ENCODE measurements at regions not wholly inside any gene's neighbourhood (a gene's known extent, or its start where the extent isn't known, plus 50 kb on each side); places are given as distances from the start of the nearest gene placed in this dataset.
"Not testable (repeated sequence)": the region's sequence is repeated elsewhere in the genome, so short reads cannot be mapped to it uniquely, and the experiment has no call there.

GRCh38 chr4:127313767-127314166 lies 319.0 kb upstream of the INTU start:
- no peak for DNase-seq (ENCODE audit: low read depth)
- TF ChIP-seq, protein P1, sequence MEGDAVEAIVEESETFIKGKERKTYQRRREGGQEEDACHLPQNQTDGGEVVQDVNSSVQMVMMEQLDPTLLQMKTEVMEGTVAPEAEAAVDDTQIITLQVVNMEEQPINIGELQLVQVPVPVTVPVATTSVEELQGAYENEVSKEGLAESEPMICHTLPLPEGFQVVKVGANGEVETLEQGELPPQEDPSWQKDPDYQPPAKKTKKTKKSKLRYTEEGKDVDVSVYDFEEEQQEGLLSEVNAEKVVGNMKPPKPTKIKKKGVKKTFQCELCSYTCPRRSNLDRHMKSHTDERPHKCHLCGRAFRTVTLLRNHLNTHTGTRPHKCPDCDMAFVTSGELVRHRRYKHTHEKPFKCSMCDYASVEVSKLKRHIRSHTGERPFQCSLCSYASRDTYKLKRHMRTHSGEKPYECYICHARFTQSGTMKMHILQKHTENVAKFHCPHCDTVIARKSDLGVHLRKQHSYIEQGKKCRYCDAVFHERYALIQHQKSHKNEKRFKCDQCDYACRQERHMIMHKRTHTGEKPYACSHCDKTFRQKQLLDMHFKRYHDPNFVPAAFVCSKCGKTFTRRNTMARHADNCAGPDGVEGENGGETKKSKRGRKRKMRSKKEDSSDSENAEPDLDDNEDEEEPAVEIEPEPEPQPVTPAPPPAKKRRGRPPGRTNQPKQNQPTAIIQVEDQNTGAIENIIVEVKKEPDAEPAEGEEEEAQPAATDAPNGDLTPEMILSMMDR (IDR thresholded peaks at IDR 0.05; ENCODE audit: insufficient read depth, low read depth, low read length, missing control alignments): no peak
- no peak overlapping the region for H3K4me3 ChIP-seq (ENCODE audit: low read depth, low read length)

DNA sequence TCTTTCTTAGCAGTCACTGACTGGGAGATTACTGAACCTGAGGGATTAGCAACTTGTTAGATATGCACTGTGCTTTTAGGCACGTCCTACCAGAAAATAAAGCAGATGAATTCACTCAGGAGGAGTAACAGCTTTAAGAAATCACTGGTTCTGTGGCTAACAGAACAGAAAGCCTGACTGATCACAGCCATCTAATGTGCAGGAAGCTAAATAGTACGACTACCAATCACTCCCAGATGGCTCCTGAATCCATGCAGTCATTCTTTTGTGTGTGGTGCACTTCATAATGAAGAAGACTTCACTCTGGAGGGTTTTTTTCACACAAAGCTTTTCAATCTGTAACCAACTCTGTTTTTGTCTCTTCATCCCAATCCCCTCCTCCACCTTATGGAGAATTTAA lies 305.3 kb upstream of the INTU start:
- DNase-seq (ENCODE audit: low read depth): no peak
- TF ChIP-seq, protein P1 (IDR thresholded peaks at IDR 0.05; ENCODE audit: insufficient read depth, low read depth, low read length, missing control alignments): no peak
- no peak overlapping the region for H3K4me3 ChIP-seq (ENCODE audit: low read depth, low read length)

- no peak overlapping the region for H3K4me3 ChIP-seq (ENCODE audit: low read depth, low read length)
- no peak for DNase-seq (ENCODE audit: low read depth)
- TF ChIP-seq, protein P1 (IDR thresholded peaks at IDR 0.05; ENCODE audit: insufficient read depth, low read depth, low read length, missing control alignments): no peak
Measured at GRCh38 chr4:127335073-127335620, 297.6 kb upstream of the INTU start.

GRCh38 chr4:127335732-127336131 lies 297.0 kb upstream of the INTU start:
- H3K4me3 ChIP-seq (ENCODE audit: low read depth, low read length): no peak overlapping the region
- TF ChIP-seq, protein P1 (IDR thresholded peaks at IDR 0.05; ENCODE audit: insufficient read depth, low read depth, low read length, missing control alignments): no peak

GRCh38 chr4:127343123-127343522 lies 289.6 kb upstream of the INTU start:
- not testable (repeated sequence) for DNase-seq (ENCODE audit: low read depth); H3K4me3 ChIP-seq (ENCODE audit: low read depth, low read length)

More at GRCh38 chr4:127335732-127336131, 297.0 kb upstream of the INTU start:
- no peak for DNase-seq (ENCODE audit: low read depth)

- no peak for DNase-seq (ENCODE audit: low read depth)
- H3K4me3 ChIP-seq (ENCODE audit: low read depth, low read length): no peak overlapping the region
- TF ChIP-seq, protein P1 (IDR thresholded peaks at IDR 0.05; ENCODE audit: insufficient read depth, low read depth, low read length, missing control alignments): no peak
Measured at GRCh38 chr4:127344071-127344470, 288.7 kb upstream of the INTU start.

DNA sequence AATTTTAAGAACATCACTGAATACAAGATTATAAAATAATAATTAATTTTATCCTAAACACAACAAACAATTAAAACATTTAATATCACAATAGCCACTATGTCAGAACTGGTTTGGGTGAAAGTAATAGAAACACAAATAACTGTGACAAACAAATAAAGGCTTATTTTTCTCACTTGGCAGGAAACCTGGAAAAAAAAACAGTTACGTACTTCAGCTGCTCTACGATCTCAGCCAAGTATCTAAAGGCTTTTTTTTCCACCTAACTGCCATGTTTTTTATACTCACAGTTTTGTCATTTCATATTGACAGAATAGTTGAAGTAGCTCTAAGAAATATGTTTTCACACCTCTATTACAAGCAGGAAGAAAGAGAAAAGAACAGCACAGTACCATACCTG lies 284.8 kb upstream of the INTU start:
- no peak for DNase-seq (ENCODE audit: low read depth)
- no peak overlapping the region for H3K4me3 ChIP-seq (ENCODE audit: low read depth, low read length)
- TF ChIP-seq, protein P1 (IDR thresholded peaks at IDR 0.05; ENCODE audit: insufficient read depth, low read depth, low read length, missing control alignments): no peak

Measured in GM12865 (cell line).